ENCODE measurements at regions not wholly inside any gene's neighbourhood (a gene's known extent, or its start where the extent isn't known, plus 50 kb on each side); places are given as distances from the start of the nearest gene placed in this dataset.

- 68% methylated on average over 2 of the region's 2 CpGs for WGBS (ENCODE audit: low lambda C conversion rate, missing lambda C conversion rate)
- Histone ChIP-seq H3K27me3 (no peaks in the 10 kb centered on the region), H4K20me1 (ENCODE audit: insufficient read depth, poor library complexity, severe bottlenecking) (no peaks in the 10 kb centered on the region), H3K4me1 (ENCODE audit: insufficient read depth) (no peaks in the 10 kb centered on the region), H3K27ac (no peak overlapping the region), H3K36me3 (replicated peaks; ENCODE audit: insufficient read depth, low read depth) (no peaks in the 10 kb centered on the region), H3K4me3 (no peak overlapping the region), H3K9me3 (ENCODE audit: low read depth) (no peaks in the 10 kb centered on the region), H3K79me2 (no peaks in the 10 kb centered on the region), H3K9me2 (replicated peaks; ENCODE audit: insufficient read depth) (no peaks in the 10 kb centered on the region), H3K4me2 (no peak overlapping the region), H2AFZ (no peak overlapping the region)
- no peak for DNase-seq (ENCODE audit: low spot score)
- TF ChIP-seq EZH2 (IDR thresholded peaks at IDR 0.05; ENCODE audit: borderline replicate concordance) (no peak), CTCF (IDR thresholded peaks at IDR 0.05; ENCODE audit: poor library complexity) (no peak), EZH2phosphoT487 (IDR thresholded peaks at IDR 0.05; ENCODE audit: low read depth, severe bottlenecking, unreplicated experiment) (no peak)
Measured at GRCh38 chr10:9869205-9869604, 1148.5 kb upstream of the CELF2 start.

- WGBS (ENCODE audit: low lambda C conversion rate, missing lambda C conversion rate): 53% methylated on average over 5 of the region's 5 CpGs
- H3K27me3 ChIP-seq: no peaks in the 10 kb centered on the region
- H3K4me2 ChIP-seq: no peak overlapping the region
- H3K4me1 ChIP-seq (ENCODE audit: insufficient read depth): no peaks in the 10 kb centered on the region
- no peaks in the 10 kb centered on the region for H3K79me2 ChIP-seq
- H3K9me2 ChIP-seq (replicated peaks; ENCODE audit: insufficient read depth): no peaks in the 10 kb centered on the region
- TF ChIP-seq EZH2 (IDR thresholded peaks at IDR 0.05; ENCODE audit: borderline replicate concordance): no peak
- TF ChIP-seq CTCF (IDR thresholded peaks at IDR 0.05; ENCODE audit: poor library complexity): no peak
- TF ChIP-seq EZH2phosphoT487 (IDR thresholded peaks at IDR 0.05; ENCODE audit: low read depth, severe bottlenecking, unreplicated experiment): no peak
- no peaks in the 10 kb centered on the region for H3K9me3 ChIP-seq (ENCODE audit: low read depth)
- H4K20me1 ChIP-seq (ENCODE audit: insufficient read depth, poor library complexity, severe bottlenecking): no peaks in the 10 kb centered on the region
- no peak overlapping the region for H3K27ac ChIP-seq
- H3K4me3 ChIP-seq: no peak overlapping the region
- H2AFZ ChIP-seq: no peak overlapping the region
- no peak for DNase-seq (ENCODE audit: low spot score)
- no peaks in the 10 kb centered on the region for H3K36me3 ChIP-seq (replicated peaks; ENCODE audit: insufficient read depth, low read depth)
Measured at GRCh38 chr10:9869606-9870176, 1148.0 kb upstream of the CELF2 start.

GRCh38 chr10:9875353-9875752, 1142.3 kb upstream of the CELF2 start:
- Histone ChIP-seq H3K27me3 (no peaks in the 10 kb centered on the region), H2AFZ (no peak overlapping the region), H3K4me1 (ENCODE audit: insufficient read depth) (no peaks in the 10 kb centered on the region), H3K9me2 (replicated peaks; ENCODE audit: insufficient read depth) (no peaks in the 10 kb centered on the region), H3K36me3 (replicated peaks; ENCODE audit: insufficient read depth, low read depth) (no peaks in the 10 kb centered on the region), H3K4me2 (no peak overlapping the region), H3K79me2 (no peaks in the 10 kb centered on the region), H3K9me3 (ENCODE audit: low read depth) (no peaks in the 10 kb centered on the region), H3K27ac (no peak overlapping the region), H4K20me1 (ENCODE audit: insufficient read depth, poor library complexity, severe bottlenecking) (no peaks in the 10 kb centered on the region), H3K4me3 (no peak overlapping the region)
- TF ChIP-seq EZH2phosphoT487 (IDR thresholded peaks at IDR 0.05; ENCODE audit: low read depth, severe bottlenecking, unreplicated experiment) (no peak), EZH2 (IDR thresholded peaks at IDR 0.05; ENCODE audit: borderline replicate concordance) (no peak), CTCF (IDR thresholded peaks at IDR 0.05; ENCODE audit: poor library complexity) (no peak)
- 89% methylated on average over 5 of the region's 5 CpGs for WGBS (ENCODE audit: low lambda C conversion rate, missing lambda C conversion rate)
- no peak for DNase-seq (ENCODE audit: low spot score)

GRCh38 chr10:9877978-9878377, 1139.7 kb upstream of the CELF2 start:
- Histone ChIP-seq H3K9me3 (ENCODE audit: low read depth) (no peaks in the 10 kb centered on the region), H3K9me2 (replicated peaks; ENCODE audit: insufficient read depth) (no peaks in the 10 kb centered on the region), H3K27me3 (no peaks in the 10 kb centered on the region), H3K4me2 (no peak overlapping the region), H2AFZ (no peak overlapping the region), H3K79me2 (no peaks in the 10 kb centered on the region), H3K4me1 (ENCODE audit: insufficient read depth) (no peaks in the 10 kb centered on the region), H3K27ac (no peak overlapping the region), H4K20me1 (ENCODE audit: insufficient read depth, poor library complexity, severe bottlenecking) (no peaks in the 10 kb centered on the region), H3K4me3 (no peak overlapping the region), H3K36me3 (replicated peaks; ENCODE audit: insufficient read depth, low read depth) (no peaks in the 10 kb centered on the region)
- WGBS (ENCODE audit: low lambda C conversion rate, missing lambda C conversion rate): 94% methylated on average over 11 of the region's 12 CpGs
- TF ChIP-seq EZH2phosphoT487 (IDR thresholded peaks at IDR 0.05; ENCODE audit: low read depth, severe bottlenecking, unreplicated experiment): no peak
- no peak for TF ChIP-seq EZH2 (IDR thresholded peaks at IDR 0.05; ENCODE audit: borderline replicate concordance)
- no peak for TF ChIP-seq CTCF (IDR thresholded peaks at IDR 0.05; ENCODE audit: poor library complexity)
- no peak for DNase-seq (ENCODE audit: low spot score)
